Astrocyte (in vitro differentiated cells and primary cell): ENCODE measurements at regions not wholly inside any gene's neighbourhood (a gene's known extent, or its start where the extent isn't known, plus 50 kb on each side); places are given as distances from the start of the nearest gene placed in this dataset.

Source experiments
- CTCF ChIP-seq: IDR thresholded peaks from 2 replicates; pipeline ENCODE4 v1.5.1; 2011; ENCODE audit warnings: low read depth, mild to moderate bottlenecking, inconsistent platforms, low read length, moderate library complexity; ENCODE audit not compliant: insufficient read depth
- EZH2 ChIP-seq: IDR thresholded peaks from 2 replicates; pipeline ENCODE4 v1.6.1; 2012; ENCODE audit warnings: mild to moderate bottlenecking, low read length, inconsistent platforms; ENCODE audit not compliant: insufficient read depth

DNA sequence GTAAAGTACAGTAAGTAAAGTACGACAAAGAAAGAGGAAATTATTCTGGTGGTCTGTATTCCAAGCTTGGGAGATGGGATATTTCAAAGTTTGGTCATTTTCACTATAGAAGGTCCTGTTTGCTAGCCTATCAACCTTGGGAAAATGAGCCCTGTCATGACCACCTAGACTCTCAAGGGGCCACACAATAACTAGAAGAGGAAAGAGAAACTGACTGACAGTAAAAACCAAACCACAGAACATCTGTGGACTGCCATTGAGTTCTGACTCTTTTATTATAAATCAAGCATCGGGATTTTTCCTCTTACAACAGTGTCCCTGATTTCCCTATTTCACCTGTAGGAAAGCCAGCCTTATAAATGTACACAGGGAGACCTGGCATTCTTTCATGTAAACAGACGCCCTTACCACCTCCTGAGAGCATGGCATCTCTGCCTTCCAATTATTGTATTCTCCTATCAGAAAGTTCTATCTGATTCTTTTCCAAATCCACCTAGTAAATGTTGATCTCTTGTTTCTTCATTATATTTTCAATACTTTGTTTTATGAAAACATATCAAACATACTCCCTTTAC lies 80.0 kb downstream of the ZNF622 start:
- TF ChIP-seq CTCF (no peak), EZH2 (no peak)
